ENCODE measurements at regions not wholly inside any gene's neighbourhood (a gene's known extent, or its start where the extent isn't known, plus 50 kb on each side); places are given as distances from the start of the nearest gene placed in this dataset.

DNA sequence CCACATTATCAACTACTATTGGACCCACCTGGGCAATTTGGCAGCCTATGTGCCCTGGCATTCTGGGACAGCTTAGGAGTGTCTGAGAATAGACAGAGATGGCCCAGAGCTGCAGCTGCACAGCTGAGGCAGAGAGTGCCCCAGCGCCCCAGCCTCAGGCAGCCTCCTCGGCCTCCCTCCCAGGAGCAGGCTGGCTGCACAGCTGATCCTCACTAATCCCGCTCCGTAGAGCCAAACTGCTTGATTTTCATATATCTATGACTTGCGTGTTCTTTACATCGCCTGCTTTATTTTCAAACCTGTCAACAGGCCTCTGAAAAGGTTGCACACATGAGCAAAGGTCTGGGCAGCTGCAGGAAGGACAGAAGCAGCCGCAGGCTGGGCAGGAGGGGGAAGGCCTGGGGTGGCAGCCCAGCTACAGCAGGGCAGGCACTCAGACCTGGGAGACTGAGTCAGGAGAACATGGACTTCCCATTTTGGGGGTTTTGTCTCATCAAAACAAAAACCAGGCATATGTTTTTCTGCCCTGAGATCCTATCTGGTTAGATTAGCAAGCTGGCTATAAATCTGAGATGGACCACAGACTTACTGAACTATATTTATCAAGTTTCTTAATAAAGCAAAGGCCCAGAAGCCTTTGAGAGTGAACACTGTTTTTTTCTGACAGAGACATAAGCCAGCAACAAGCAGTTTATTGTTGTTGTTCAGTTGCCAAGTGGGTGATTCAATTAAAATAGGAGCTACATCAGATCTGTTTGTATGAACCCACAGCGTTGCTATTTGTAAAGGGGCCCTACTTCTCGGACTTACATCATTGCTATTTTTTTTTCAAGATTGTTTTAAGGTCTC is 301.8 kb upstream of the DUSP10 start (continued):
- no peak for TF ChIP-seq SIN3A (conservative IDR thresholded peaks at IDR 0.05 in 1 of 2, IDR thresholded peaks at IDR 0.05 in 1 of 2; ENCODE audit: low read depth in 1 of 2, low read length in 2 of 2)

Data from H1 (cell line).